ENCODE measurements at regions not wholly inside any gene's neighbourhood (a gene's known extent, or its start where the extent isn't known, plus 50 kb on each side); places are given as distances from the start of the nearest gene placed in this dataset.
A peak's percentile ranks its signal among the peaks of the same experiment; 100 is the strongest.
"Not testable (repeated sequence)": the region's sequence is repeated elsewhere in the genome, so short reads cannot be mapped to it uniquely, and the experiment has no call there.

- Histone ChIP-seq H4K8ac (ENCODE audit: low read depth, low read length) (no peak overlapping the region), H4K91ac (ENCODE audit: low read depth, low read length) (no peak overlapping the region), H3K4me3 (ENCODE audit: low read depth, low read length) (no peak overlapping the region), H3K4me1 (ENCODE audit: control insufficient read depth in 1 of 2, insufficient read depth in 2 of 2, low read length in 2 of 2) (no peaks in the 10 kb centered on the region), H3K27ac (ENCODE audit: low read depth, low read length) (no peak overlapping the region), H3K4ac (ENCODE audit: low read depth, low read length) (no peak overlapping the region), H3K79me2 (ENCODE audit: control insufficient read depth, insufficient read depth, low read length, poor library complexity) (no peaks in the 10 kb centered on the region), H2BK120ac (ENCODE audit: insufficient read depth, low read length, poor library complexity) (no peak overlapping the region), H2AFZ (ENCODE audit: insufficient read depth, low read length, poor library complexity) (no peak overlapping the region), H3K36me3 (ENCODE audit: control insufficient read depth in 1 of 2, insufficient read depth in 2 of 2, low read length in 2 of 2) (no peaks in the 10 kb centered on the region), H3K9ac (ENCODE audit: low read length) (no peak overlapping the region), H2BK12ac (ENCODE audit: low read length) (no peak overlapping the region), H3K79me1 (ENCODE audit: low read length) (no peaks in the 10 kb centered on the region), H3K4me2 (ENCODE audit: low read length) (no peak overlapping the region), H2BK5ac (ENCODE audit: low read depth, low read length, poor library complexity) (no peak overlapping the region), H3K9me3 (ENCODE audit: insufficient read depth, low read depth, low read length) (no peaks in the 10 kb centered on the region), H3K18ac (ENCODE audit: low read length) (no peak overlapping the region), H3K27me3 (ENCODE audit: insufficient read depth, low read length) (no peaks in the 10 kb centered on the region), H3K14ac (ENCODE audit: low read length) (no peak overlapping the region), H4K12ac (ENCODE audit: low read depth, low read length) (no peak overlapping the region), H3K23ac (ENCODE audit: low read length) (no peak overlapping the region), H2AK5ac (ENCODE audit: low read length) (no peak overlapping the region)
- no CpG with 5 or more reads among the region's 3 CpGs for WGBS (ENCODE audit: extremely low coverage, insufficient coverage, insufficient read length)
- DNase-seq = peak in 1 of 2 donors; percentile 26
Measured at GRCh38 chr12:102298022-102298421, 100.4 kb upstream of the PMCH start.

- Histone ChIP-seq H3K4me1 (ENCODE audit: control insufficient read depth in 1 of 2, insufficient read depth in 2 of 2, low read length in 2 of 2) (no peaks in the 10 kb centered on the region), H4K12ac (ENCODE audit: low read depth, low read length) (no peak overlapping the region), H2AFZ (ENCODE audit: insufficient read depth, low read length, poor library complexity) (no peak overlapping the region), H2BK120ac (ENCODE audit: insufficient read depth, low read length, poor library complexity) (no peak overlapping the region), H2BK12ac (ENCODE audit: low read length) (no peak overlapping the region), H3K18ac (ENCODE audit: low read length) (no peak overlapping the region), H3K27ac (ENCODE audit: low read depth, low read length) (no peak overlapping the region), H3K4me2 (ENCODE audit: low read length) (no peak overlapping the region), H3K23ac (ENCODE audit: low read length) (no peak overlapping the region), H3K4me3 (ENCODE audit: low read depth, low read length) (no peak overlapping the region), H3K4ac (ENCODE audit: low read depth, low read length) (no peak overlapping the region), H3K36me3 (ENCODE audit: control insufficient read depth in 1 of 2, insufficient read depth in 2 of 2, low read length in 2 of 2) (no peaks in the 10 kb centered on the region), H2BK5ac (ENCODE audit: low read depth, low read length, poor library complexity) (no peak overlapping the region), H3K79me1 (ENCODE audit: low read length) (no peaks in the 10 kb centered on the region), H3K27me3 (ENCODE audit: insufficient read depth, low read length) (no peaks in the 10 kb centered on the region), H4K8ac (ENCODE audit: low read depth, low read length) (no peak overlapping the region), H3K9ac (ENCODE audit: low read length) (no peak overlapping the region), H3K79me2 (ENCODE audit: control insufficient read depth, insufficient read depth, low read length, poor library complexity) (no peaks in the 10 kb centered on the region), H3K14ac (ENCODE audit: low read length) (no peak overlapping the region), H2AK5ac (ENCODE audit: low read length) (no peak overlapping the region), H4K91ac (ENCODE audit: low read depth, low read length) (no peak overlapping the region), H3K9me3 (ENCODE audit: insufficient read depth, low read depth, low read length) (no peaks in the 10 kb centered on the region)
- no peak for DNase-seq
- 100% methylated on average over 1 of the region's 2 CpGs for WGBS (ENCODE audit: extremely low coverage, insufficient coverage, insufficient read length)
Measured at GRCh38 chr12:102297412-102297811, 99.8 kb upstream of the PMCH start.

- Histone ChIP-seq H4K12ac (ENCODE audit: low read depth, low read length) (no peak overlapping the region), H3K9ac (ENCODE audit: low read length) (no peak overlapping the region), H3K9me3 (ENCODE audit: insufficient read depth, low read depth, low read length) (no peaks in the 10 kb centered on the region), H4K8ac (ENCODE audit: low read depth, low read length) (no peak overlapping the region), H2BK120ac (ENCODE audit: insufficient read depth, low read length, poor library complexity) (no peak overlapping the region), H3K4me1 (ENCODE audit: control insufficient read depth in 1 of 2, insufficient read depth in 2 of 2, low read length in 2 of 2) (no peaks in the 10 kb centered on the region), H3K79me1 (ENCODE audit: low read length) (no peaks in the 10 kb centered on the region), H3K79me2 (ENCODE audit: control insufficient read depth, insufficient read depth, low read length, poor library complexity) (no peaks in the 10 kb centered on the region), H2AFZ (ENCODE audit: insufficient read depth, low read length, poor library complexity) (no peak overlapping the region), H3K4me2 (ENCODE audit: low read length) (no peak overlapping the region), H2AK5ac (ENCODE audit: low read length) (no peak overlapping the region), H3K4me3 (ENCODE audit: low read depth, low read length) (no peak overlapping the region), H3K18ac (ENCODE audit: low read length) (no peak overlapping the region), H3K23ac (ENCODE audit: low read length) (no peak overlapping the region), H3K36me3 (ENCODE audit: control insufficient read depth in 1 of 2, insufficient read depth in 2 of 2, low read length in 2 of 2) (no peaks in the 10 kb centered on the region), H3K4ac (ENCODE audit: low read depth, low read length) (no peak overlapping the region), H3K14ac (ENCODE audit: low read length) (no peak overlapping the region), H2BK5ac (ENCODE audit: low read depth, low read length, poor library complexity) (no peak overlapping the region), H3K27me3 (ENCODE audit: insufficient read depth, low read length) (no peaks in the 10 kb centered on the region), H2BK12ac (ENCODE audit: low read length) (no peak overlapping the region), H3K27ac (ENCODE audit: low read depth, low read length) (no peak overlapping the region), H4K91ac (ENCODE audit: low read depth, low read length) (no peak overlapping the region)
- no CpG with 5 or more reads among the region's 1 CpG for WGBS (ENCODE audit: extremely low coverage, insufficient coverage, insufficient read length)
- DNase-seq = no peak
Measured at GRCh38 chr12:102294568-102294967, 96.9 kb upstream of the PMCH start.

- H3K36me3 ChIP-seq (ENCODE audit: control insufficient read depth in 1 of 2, insufficient read depth in 2 of 2, low read length in 2 of 2); H3K14ac ChIP-seq (ENCODE audit: low read length); H3K27me3 ChIP-seq (ENCODE audit: insufficient read depth, low read length); H2AK5ac ChIP-seq (ENCODE audit: low read length); H3K9me3 ChIP-seq (ENCODE audit: insufficient read depth, low read depth, low read length); H3K18ac ChIP-seq (ENCODE audit: low read length); H2AFZ ChIP-seq (ENCODE audit: insufficient read depth, low read length, poor library complexity); H2BK5ac ChIP-seq (ENCODE audit: low read depth, low read length, poor library complexity); H3K4ac ChIP-seq (ENCODE audit: low read depth, low read length); H3K4me3 ChIP-seq (ENCODE audit: low read depth, low read length); H4K12ac ChIP-seq (ENCODE audit: low read depth, low read length); H3K4me1 ChIP-seq (ENCODE audit: control insufficient read depth in 1 of 2, insufficient read depth in 2 of 2, low read length in 2 of 2); H4K91ac ChIP-seq (ENCODE audit: low read depth, low read length); H4K8ac ChIP-seq (ENCODE audit: low read depth, low read length); H2BK12ac ChIP-seq (ENCODE audit: low read length); H3K79me1 ChIP-seq (ENCODE audit: low read length); H3K27ac ChIP-seq (ENCODE audit: low read depth, low read length); H3K9ac ChIP-seq (ENCODE audit: low read length); H3K23ac ChIP-seq (ENCODE audit: low read length); H3K79me2 ChIP-seq (ENCODE audit: control insufficient read depth, insufficient read depth, low read length, poor library complexity); H3K4me2 ChIP-seq (ENCODE audit: low read length); H2BK120ac ChIP-seq (ENCODE audit: insufficient read depth, low read length, poor library complexity); DNase-seq: not testable (repeated sequence)
- WGBS (ENCODE audit: extremely low coverage, insufficient coverage, insufficient read length) = no CpG with 5 or more reads among the region's 8 CpGs
Measured at GRCh38 chr12:102291498-102292440, 94.1 kb upstream of the PMCH start.
